Mesenchymal stem cell (in vitro differentiated cells and primary cell): ENCODE measurements at regions not wholly inside any gene's neighbourhood (a gene's known extent, or its start where the extent isn't known, plus 50 kb on each side); places are given as distances from the start of the nearest gene placed in this dataset.
A peak's percentile ranks its signal among the peaks of the same experiment; 100 is the strongest.

ENCODE experiments used
- DNase-seq: peaks from one replicate; pipeline ENCODE4 v3.0.0-alpha.2; 2013
- H2AFZ ChIP-seq: one replicate; pipeline ENCODE4 v1.6.1; 2013; ENCODE audit warnings: low read depth, mild to moderate bottlenecking, control low read depth, inconsistent platforms, low read length, moderate library complexity
- H2AK5ac ChIP-seq: 2 replicates; pipeline ENCODE4 v1.6.1; 2013; ENCODE audit warnings: low read length, moderate library complexity, mild to moderate bottlenecking, inconsistent platforms; ENCODE audit not compliant: severe bottlenecking
- H2BK120ac ChIP-seq: one replicate; pipeline ENCODE4 v1.6.1; 2013; ENCODE audit warnings: low read depth, mild to moderate bottlenecking, inconsistent platforms, low read length, moderate library complexity
- H2BK12ac ChIP-seq, 2 experiments: one replicate each; pipeline ENCODE4 v1.6.1; 2013; ENCODE audit warnings: inconsistent platforms in 2 of 2, low read length in 2 of 2, mild to moderate bottlenecking in 2 of 2, moderate library complexity in 2 of 2, control low read depth in 1 of 2
- H2BK15ac ChIP-seq: one replicate; pipeline ENCODE4 v1.6.1; 2013; ENCODE audit warnings: mild to moderate bottlenecking, low read depth, inconsistent platforms; ENCODE audit not compliant: poor library complexity, severe bottlenecking
- H2BK5ac ChIP-seq: 2 replicates; pipeline ENCODE4 v1.6.1; 2013; ENCODE audit warnings: low read depth, mild to moderate bottlenecking, low read length, control low read depth, inconsistent platforms; ENCODE audit not compliant: poor library complexity, severe bottlenecking
- H3K14ac ChIP-seq, 2 experiments: one replicate each; pipeline ENCODE4 v1.6.1; 2013; ENCODE audit warnings: inconsistent platforms in 2 of 2, low read length in 2 of 2, control low read depth in 1 of 2, mild to moderate bottlenecking in 1 of 2, moderate library complexity in 1 of 2
- H3K18ac ChIP-seq, 2 experiments: one replicate each; pipeline ENCODE4 v1.6.1; 2013; ENCODE audit warnings: inconsistent platforms in 2 of 2, low read length in 2 of 2, control low read depth in 1 of 2, low read depth in 1 of 2, mild to moderate bottlenecking in 1 of 2
- H3K23ac ChIP-seq, 2 experiments: one replicate each; pipeline ENCODE4 v1.6.1; 2013; ENCODE audit warnings: inconsistent platforms in 2 of 2, low read length in 2 of 2, mild to moderate bottlenecking in 2 of 2, moderate library complexity in 2 of 2, control low read depth in 1 of 2
- H3K27ac ChIP-seq: 2 replicates; pipeline ENCODE4 v1.5.1; 2013; ENCODE audit warnings: mild to moderate bottlenecking, moderate library complexity, low read length, control low read depth, inconsistent platforms; ENCODE audit not compliant: poor library complexity, severe bottlenecking
- H3K27me3 ChIP-seq, 2 experiments: 2 replicates each; pipeline versions ENCODE4 v1.6.1 to v1.7.0; 2013; ENCODE audit warnings: low read length in 2 of 2, mild to moderate bottlenecking in 2 of 2, moderate library complexity in 2 of 2, control low read depth in 1 of 2, inconsistent platforms in 1 of 2; ENCODE audit not compliant: control insufficient read depth in 1 of 2, insufficient read depth in 1 of 2
- H3K36me3 ChIP-seq, 2 experiments: 2 replicates each; pipeline versions ENCODE4 v1.6.1 to v1.7.0; 2013; ENCODE audit warnings: low read length in 2 of 2, control low read depth in 1 of 2, inconsistent platforms in 1 of 2, low read depth in 1 of 2, mild to moderate bottlenecking in 1 of 2; ENCODE audit not compliant: insufficient read depth in 2 of 2, control insufficient read depth in 1 of 2
- H3K4ac ChIP-seq, 2 experiments: one replicate each; pipeline ENCODE4 v1.6.1; 2013; ENCODE audit warnings: inconsistent platforms in 2 of 2, low read length in 2 of 2, mild to moderate bottlenecking in 2 of 2, moderate library complexity in 2 of 2, control low read depth in 1 of 2, low read depth in 1 of 2
- H3K4me1 ChIP-seq: 2 replicates; pipeline ENCODE4 v1.6.1; 2013; ENCODE audit warnings: low read depth, low read length, control low read depth; ENCODE audit not compliant: control insufficient read depth, insufficient read depth
- H3K4me2 ChIP-seq: 2 replicates; pipeline ENCODE4 v1.6.1; 2013; ENCODE audit warnings: low read length, mild to moderate bottlenecking, inconsistent platforms; ENCODE audit not compliant: poor library complexity, severe bottlenecking
- H3K4me3 ChIP-seq, 2 experiments: 2 replicates each; pipeline versions ENCODE4 v1.5.1 to v1.7.0; 2013; ENCODE audit warnings: low read length in 2 of 2, mild to moderate bottlenecking in 2 of 2, control low read depth in 1 of 2, low read depth in 1 of 2; ENCODE audit not compliant: insufficient read depth in 1 of 2
- H3K79me1 ChIP-seq: replicated peaks from 2 replicates; pipeline ENCODE4 v1.6.1; 2013; ENCODE audit warnings: mild to moderate bottlenecking, control low read depth, low read length, inconsistent platforms; ENCODE audit not compliant: poor library complexity, severe bottlenecking
- H3K9ac ChIP-seq: 2 replicates; pipeline ENCODE4 v1.7.0; 2013; ENCODE audit warnings: mild to moderate bottlenecking, low read length, moderate library complexity
- H3K9me3 ChIP-seq: 2 replicates; pipeline ENCODE4 v1.7.0; 2013; ENCODE audit warnings: mild to moderate bottlenecking, low read length; ENCODE audit not compliant: control insufficient read depth
- H4K8ac ChIP-seq: one replicate; pipeline ENCODE4 v1.6.1; 2013; ENCODE audit warnings: inconsistent platforms, mild to moderate bottlenecking, low read length, moderate library complexity
- H4K91ac ChIP-seq: one replicate; pipeline ENCODE4 v1.6.1; 2013; ENCODE audit warnings: mild to moderate bottlenecking, low read length, inconsistent platforms
- WGBS: methylation state at CpG from one replicate; pipeline ENCODE4 v1.1.7; 2013; ENCODE audit warnings: mixed read lengths; 5-methylcytosine and 5-hydroxymethylcytosine counted together

DNA sequence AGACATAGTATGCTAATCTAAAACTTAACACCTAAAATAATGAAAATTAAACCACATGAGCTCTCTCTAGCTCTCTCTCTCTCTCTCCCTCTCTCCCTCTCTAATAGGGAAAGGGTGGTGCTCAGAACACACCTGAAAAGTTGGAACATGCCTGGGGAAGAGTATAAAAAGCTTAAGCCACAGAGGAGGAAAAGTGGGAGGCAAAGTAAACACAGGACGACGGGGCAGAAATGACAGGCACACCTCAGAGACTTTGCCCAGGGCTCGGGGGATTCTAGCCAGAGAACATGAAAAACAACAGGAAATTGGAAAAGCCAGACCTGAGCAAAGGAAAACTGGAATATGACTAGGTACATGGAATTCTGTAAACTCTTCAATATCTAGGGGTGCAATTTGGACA is 666.1 kb downstream of the BCL11A start:
- Histone ChIP-seq H2BK12ac (no peak overlapping the region), H3K27ac (no peak overlapping the region), H3K27me3 (no peaks in the 10 kb centered on the region), H2AK5ac (no peak overlapping the region), H3K79me1 (no peaks in the 10 kb centered on the region), H2BK120ac (no peak overlapping the region), H3K18ac (no peak overlapping the region), H3K4me3 (no peak overlapping the region), H3K9me3 (no peaks in the 10 kb centered on the region), H3K9ac (no peak overlapping the region), H3K36me3 (no peaks in the 10 kb centered on the region), H3K4me2 (no peak overlapping the region), H2BK5ac (no peak overlapping the region), H3K23ac (no peak overlapping the region), H2AFZ (no peak overlapping the region), H4K91ac (no peak overlapping the region), H3K14ac (no peak overlapping the region), H3K4me1 (no peaks in the 10 kb centered on the region), H4K8ac (no peak overlapping the region), H2BK15ac (no peak overlapping the region), H3K4ac (no peak overlapping the region)
- WGBS = 28% methylated on average over 3 of the region's 3 CpGs
- no peak for DNase-seq

DNA sequence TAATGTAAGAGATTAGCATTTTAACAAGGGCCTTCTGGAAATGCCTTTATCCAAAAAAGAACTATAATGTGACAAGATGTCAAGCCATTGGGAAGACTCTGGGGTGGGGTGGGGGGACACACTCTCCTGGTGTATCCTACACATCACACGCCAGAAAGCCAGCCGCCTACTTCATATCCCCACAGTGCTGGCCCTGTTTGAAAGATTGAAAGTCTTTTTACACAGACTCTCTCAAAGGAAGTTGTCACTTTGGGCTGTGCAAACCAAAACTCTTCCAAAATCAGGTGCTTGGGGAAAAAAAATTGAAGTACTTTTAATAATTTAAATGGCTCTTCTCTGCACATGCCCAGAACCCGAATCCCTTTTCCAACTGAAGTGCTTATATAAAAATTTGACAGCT is 666.7 kb downstream of the BCL11A start:
- DNase-seq = no peak
- Histone ChIP-seq H2AFZ (no peak overlapping the region), H2BK120ac (no peak overlapping the region), H2AK5ac (no peak overlapping the region), H4K91ac (no peak overlapping the region), H3K4me2 (no peak overlapping the region), H3K79me1 (no peaks in the 10 kb centered on the region), H3K4me3 (no peak overlapping the region), H2BK12ac (no peak overlapping the region), H3K9ac (no peak overlapping the region), H3K27ac (no peak overlapping the region), H3K4ac (no peak overlapping the region), H3K18ac (no peak overlapping the region), H2BK5ac (no peak overlapping the region), H3K9me3 (no peaks in the 10 kb centered on the region), H2BK15ac (no peak overlapping the region), H3K36me3 (no peaks in the 10 kb centered on the region), H3K4me1 (no peaks in the 10 kb centered on the region), H4K8ac (no peak overlapping the region), H3K27me3 (no peaks in the 10 kb centered on the region), H3K14ac (no peak overlapping the region), H3K23ac (no peak overlapping the region)
- WGBS = 60% methylated on average over 1 of the region's 3 CpGs

DNA sequence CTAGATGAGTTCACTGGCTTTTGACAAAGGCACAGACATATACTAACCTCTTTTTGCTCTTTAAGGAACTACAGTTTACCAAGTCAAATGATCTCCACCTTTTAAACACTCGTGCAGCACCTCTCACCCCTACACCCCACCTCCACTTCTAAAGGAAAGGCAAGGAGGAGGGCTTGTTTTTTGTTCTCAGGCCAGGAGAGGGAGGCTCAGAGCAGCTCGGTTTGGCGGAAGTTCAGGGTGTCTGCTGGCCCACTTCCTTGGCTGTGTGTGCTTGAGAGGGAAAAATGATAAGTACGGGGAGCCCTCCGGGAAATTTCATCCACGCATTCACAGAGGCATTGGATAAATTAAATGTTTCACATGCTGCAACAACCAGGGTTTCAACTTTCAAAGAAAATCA is 667.9 kb downstream of the BCL11A start:
- Histone ChIP-seq H3K4ac (no peak overlapping the region), H3K79me1 (no peaks in the 10 kb centered on the region), H3K18ac (no peak overlapping the region), H3K9ac (no peak overlapping the region), H3K4me3 (peak overlapping the region in 1 of 2 experiments; percentile 8), H2AK5ac (no peak overlapping the region), H2BK5ac (no peak overlapping the region), H2BK12ac (no peak overlapping the region), H3K4me2 (no peak overlapping the region), H4K91ac (no peak overlapping the region), H3K36me3 (no peaks in the 10 kb centered on the region), H3K9me3 (no peaks in the 10 kb centered on the region), H3K27ac (no peak overlapping the region), H3K14ac (no peak overlapping the region), H2BK15ac (no peak overlapping the region), H3K4me1 (no peaks in the 10 kb centered on the region), H2AFZ (no peak overlapping the region), H3K27me3 (no peaks in the 10 kb centered on the region), H2BK120ac (no peak overlapping the region), H3K23ac (no peak overlapping the region), H4K8ac (no peak overlapping the region)
- no peak for DNase-seq
- 38% methylated on average over 3 of the region's 6 CpGs for WGBS

DNA sequence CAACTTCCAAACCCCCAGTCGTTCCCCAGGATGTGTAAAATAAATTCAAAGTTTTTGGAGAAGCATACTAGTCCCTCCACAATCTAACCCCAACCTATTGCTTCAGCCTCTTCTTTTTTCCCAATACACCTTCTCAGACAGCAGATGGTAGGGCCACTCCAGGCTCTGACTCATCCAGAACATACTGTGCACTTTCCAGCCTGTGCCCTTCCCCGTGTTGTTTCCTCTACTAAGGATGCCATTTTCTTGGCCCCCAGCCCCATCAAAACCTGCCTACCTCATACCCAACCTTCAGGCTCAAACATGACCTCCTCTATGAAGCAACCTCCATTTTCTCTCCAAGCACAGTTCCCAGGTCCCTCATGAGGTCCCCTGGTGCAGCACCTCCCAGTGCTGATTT is 669.3 kb downstream of the BCL11A start:
- DNase-seq = no peak
- Histone ChIP-seq H2BK5ac (no peak overlapping the region), H2BK15ac (no peak overlapping the region), H3K4me3 (no peak overlapping the region), H4K8ac (no peak overlapping the region), H3K27me3 (no peaks in the 10 kb centered on the region), H3K27ac (no peak overlapping the region), H3K79me1 (no peaks in the 10 kb centered on the region), H3K9ac (no peak overlapping the region), H3K4me2 (no peak overlapping the region), H3K9me3 (no peaks in the 10 kb centered on the region), H3K4me1 (no peaks in the 10 kb centered on the region), H4K91ac (no peak overlapping the region), H3K23ac (no peak overlapping the region), H3K36me3 (no peaks in the 10 kb centered on the region), H2BK12ac (no peak overlapping the region), H2AK5ac (no peak overlapping the region), H2AFZ (no peak overlapping the region), H3K4ac (no peak overlapping the region), H3K14ac (no peak overlapping the region), H2BK120ac (no peak overlapping the region), H3K18ac (no peak overlapping the region)
- 59% methylated on average over 2 of the region's 2 CpGs for WGBS
